ENCODE measurements at regions not wholly inside any gene's neighbourhood (a gene's known extent, or its start where the extent isn't known, plus 50 kb on each side); places are given as distances from the start of the nearest gene placed in this dataset.

DNA sequence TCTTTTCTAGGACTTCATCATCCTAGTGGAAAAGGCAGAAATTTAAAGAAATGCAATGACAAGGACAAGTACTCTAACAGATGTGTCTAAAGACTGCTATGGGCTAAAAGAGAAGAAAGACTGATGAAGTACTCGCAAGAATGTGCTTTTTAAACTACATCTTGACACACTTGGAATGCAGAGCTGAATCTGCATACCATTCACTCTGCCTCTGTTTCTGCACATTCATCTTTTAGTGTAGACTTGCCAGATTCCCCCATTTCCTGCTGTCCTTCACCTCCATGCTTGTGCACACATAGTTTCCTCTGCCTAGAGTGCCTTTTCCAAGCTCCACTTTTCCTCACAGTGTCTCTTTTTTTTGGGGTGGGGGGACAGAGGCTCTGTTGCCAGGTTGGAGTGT, 239.0 kb upstream of the CCDC179 start:
- no peaks in the 10 kb centered on the region for H3K27me3 Mint-ChIP-seq
- no peaks in the 10 kb centered on the region for H3K9me3 Mint-ChIP-seq
- H3K27ac Mint-ChIP-seq: no peak overlapping the region
- H3K4me3 Mint-ChIP-seq: no peak overlapping the region
- H3K4me1 Mint-ChIP-seq: no peaks in the 10 kb centered on the region
- H3K36me3 Mint-ChIP-seq: no peaks in the 10 kb centered on the region

DNA sequence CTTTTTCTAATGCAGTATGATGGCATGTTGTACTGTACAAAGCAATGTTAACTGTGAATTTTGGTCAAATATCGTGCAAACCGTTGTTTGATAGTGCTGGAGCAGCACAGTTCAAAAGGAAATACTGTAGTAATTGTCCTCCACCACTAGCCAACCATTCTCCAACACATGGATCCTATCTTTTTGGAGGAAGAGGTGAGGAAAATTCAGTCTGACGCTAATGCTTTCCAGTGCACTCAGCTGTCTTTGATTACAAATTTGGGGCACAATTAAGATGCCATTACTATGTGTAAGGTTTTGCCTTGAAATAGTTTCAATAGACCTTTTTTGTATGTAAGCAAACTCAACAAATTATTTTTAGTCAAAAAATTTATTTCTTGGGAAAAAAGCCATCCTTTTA, 240.5 kb upstream of the CCDC179 start:
- Mint-ChIP-seq H3K27me3 (no peaks in the 10 kb centered on the region), H3K36me3 (no peaks in the 10 kb centered on the region), H3K4me3 (no peak overlapping the region), H3K4me1 (no peaks in the 10 kb centered on the region), H3K27ac (no peak overlapping the region), H3K9me3 (no peaks in the 10 kb centered on the region)

DNA sequence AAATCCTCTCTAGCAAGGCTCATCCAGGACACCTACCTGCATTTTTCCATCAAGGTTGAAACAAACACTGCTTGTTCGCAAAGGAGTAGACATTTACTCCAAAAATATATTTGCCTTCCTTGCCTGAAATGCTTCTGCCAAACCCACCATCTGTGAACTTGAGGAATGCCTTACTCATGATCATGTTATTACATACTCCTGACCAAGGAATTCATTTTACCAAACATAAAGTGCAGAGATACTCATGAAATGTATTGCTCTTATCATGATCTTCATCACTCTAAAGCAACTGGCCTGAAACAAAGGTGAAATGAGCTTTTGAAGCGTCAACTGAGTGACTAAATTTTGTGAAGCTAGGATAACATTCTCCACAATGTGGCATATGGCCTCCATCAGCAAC, 243.1 kb upstream of the CCDC179 start:
- H3K4me1 Mint-ChIP-seq: no peaks in the 10 kb centered on the region
- no peak overlapping the region for H3K27ac Mint-ChIP-seq
- no peaks in the 10 kb centered on the region for H3K36me3 Mint-ChIP-seq
- no peaks in the 10 kb centered on the region for H3K9me3 Mint-ChIP-seq
- H3K27me3 Mint-ChIP-seq: no peaks in the 10 kb centered on the region
- no peak overlapping the region for H3K4me3 Mint-ChIP-seq

DNA sequence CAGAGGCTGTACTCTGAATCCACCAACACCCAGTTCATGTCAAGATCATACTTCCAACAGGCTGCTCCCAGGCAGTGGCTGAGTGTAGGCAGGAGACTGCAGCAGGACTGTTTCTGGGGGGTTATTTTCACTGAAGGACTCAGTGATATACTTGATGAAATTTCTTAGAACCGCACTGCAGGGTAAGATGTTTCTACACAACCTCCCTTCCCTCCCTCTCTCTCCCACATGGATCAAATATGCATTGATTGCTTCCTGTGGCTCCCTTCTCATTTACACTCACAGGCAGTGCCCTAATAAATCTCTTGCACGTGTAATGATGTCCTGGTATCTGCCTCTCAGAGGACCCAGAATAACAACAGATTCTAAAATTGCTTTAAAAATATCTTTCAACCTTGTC, 251.3 kb upstream of the CCDC179 start:
- Mint-ChIP-seq H3K36me3 (no peaks in the 10 kb centered on the region), H3K9me3 (peaks cover 1% of the 10 kb centered on the region), H3K27ac (no peak overlapping the region)

DNA sequence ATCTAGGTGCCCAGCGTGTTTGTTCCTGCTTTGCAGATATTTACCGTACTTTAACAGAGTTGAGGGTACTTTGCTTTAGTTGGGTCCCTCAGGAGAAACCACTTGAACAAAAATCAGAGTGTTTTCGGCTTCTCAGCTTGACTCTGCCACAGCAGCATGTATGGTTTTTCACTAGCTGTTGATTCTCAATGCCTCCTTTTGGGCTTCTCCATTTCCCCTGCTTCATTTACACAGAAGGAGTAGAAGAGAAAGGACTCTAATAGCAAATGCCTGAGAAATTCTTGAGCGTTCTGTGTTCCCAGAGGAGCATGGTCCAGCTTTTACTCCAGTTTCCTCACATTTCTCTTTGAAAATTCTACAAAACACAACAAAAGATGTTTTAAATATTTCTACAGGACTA, 252.1 kb upstream of the CCDC179 start:
- Mint-ChIP-seq H3K9me3 (peaks cover 5% of the 10 kb centered on the region), H3K4me3 (no peak overlapping the region), H3K27ac (no peak overlapping the region), H3K36me3 (no peaks in the 10 kb centered on the region), H3K4me1 (no peaks in the 10 kb centered on the region), H3K27me3 (no peaks in the 10 kb centered on the region)

More for the DNA sequence above, 251.3 kb upstream of the CCDC179 start:
- H3K4me1 Mint-ChIP-seq: no peaks in the 10 kb centered on the region
- no peaks in the 10 kb centered on the region for H3K27me3 Mint-ChIP-seq
- H3K4me3 Mint-ChIP-seq: no peak overlapping the region

DNA sequence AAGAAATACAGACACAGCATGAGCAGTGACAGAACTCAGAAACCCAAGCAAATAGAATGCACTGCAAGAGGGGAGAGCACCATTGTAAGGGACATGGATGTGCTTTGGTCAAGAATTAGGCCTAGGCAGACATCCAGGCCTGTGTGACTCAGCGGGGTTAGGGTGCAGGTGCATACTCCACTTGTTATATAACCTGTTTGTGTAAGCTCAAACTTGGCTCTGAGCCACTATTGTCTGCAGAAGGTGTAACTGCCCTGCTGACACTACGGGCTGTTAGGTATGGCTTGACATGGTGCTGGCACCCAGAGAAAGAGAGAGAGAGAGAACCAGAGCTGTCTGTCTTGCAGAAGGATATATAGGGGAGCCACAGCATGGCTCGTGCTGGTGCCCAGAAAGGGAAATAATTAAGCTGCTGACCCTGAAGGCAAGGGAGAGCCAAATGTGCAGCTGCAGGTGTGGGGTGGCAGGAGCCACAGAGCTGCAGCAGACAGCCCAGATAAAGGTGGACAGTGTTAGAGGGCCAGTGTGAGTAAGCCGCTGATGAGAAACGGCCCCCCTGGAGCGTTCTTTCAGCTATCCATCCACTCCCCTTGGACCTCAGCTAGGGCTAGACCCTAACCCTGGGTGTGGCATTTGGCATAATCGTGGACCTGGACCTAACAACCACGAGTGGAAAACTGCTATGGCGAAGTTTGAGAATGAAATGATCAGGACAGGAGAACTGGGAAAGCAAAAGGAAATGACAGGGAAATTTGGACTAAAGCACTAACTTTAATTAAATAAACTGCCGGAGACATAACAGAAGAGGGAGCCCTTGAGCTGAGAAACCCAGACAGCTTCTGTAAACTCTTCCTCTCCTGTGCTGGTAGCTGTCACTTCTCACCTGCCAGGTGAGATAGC, 253.0 kb upstream of the CCDC179 start:
- no peaks in the 10 kb centered on the region for H3K4me1 Mint-ChIP-seq
- no peak overlapping the region for H3K27ac Mint-ChIP-seq
- H3K36me3 Mint-ChIP-seq: peaks cover 1% of the 10 kb centered on the region
- no peak overlapping the region for H3K4me3 Mint-ChIP-seq
- no peaks in the 10 kb centered on the region for H3K27me3 Mint-ChIP-seq
- H3K9me3 Mint-ChIP-seq: peaks cover 5% of the 10 kb centered on the region

DNA sequence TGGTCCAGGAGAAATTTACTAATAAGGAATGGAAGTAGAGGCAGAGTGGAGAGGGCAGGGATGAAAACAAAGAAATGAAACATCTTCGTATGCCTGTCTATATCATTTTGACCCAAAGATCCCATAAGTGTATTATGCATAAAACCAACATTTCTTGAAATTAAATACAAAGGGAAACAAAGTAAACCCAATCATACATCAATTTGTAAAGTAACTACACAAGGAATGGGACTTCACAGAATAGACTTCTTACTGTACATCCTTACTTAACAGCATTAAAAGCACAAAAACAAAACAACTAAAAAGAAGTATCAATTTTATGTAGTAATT, 253.6 kb upstream of the CCDC179 start:
- no peak overlapping the region for H3K4me3 Mint-ChIP-seq
- H3K4me1 Mint-ChIP-seq: no peaks in the 10 kb centered on the region
- H3K27ac Mint-ChIP-seq: no peak overlapping the region
- H3K36me3 Mint-ChIP-seq: peaks cover 1% of the 10 kb centered on the region
- peaks cover 5% of the 10 kb centered on the region for H3K9me3 Mint-ChIP-seq
- H3K27me3 Mint-ChIP-seq: no peaks in the 10 kb centered on the region

DNA sequence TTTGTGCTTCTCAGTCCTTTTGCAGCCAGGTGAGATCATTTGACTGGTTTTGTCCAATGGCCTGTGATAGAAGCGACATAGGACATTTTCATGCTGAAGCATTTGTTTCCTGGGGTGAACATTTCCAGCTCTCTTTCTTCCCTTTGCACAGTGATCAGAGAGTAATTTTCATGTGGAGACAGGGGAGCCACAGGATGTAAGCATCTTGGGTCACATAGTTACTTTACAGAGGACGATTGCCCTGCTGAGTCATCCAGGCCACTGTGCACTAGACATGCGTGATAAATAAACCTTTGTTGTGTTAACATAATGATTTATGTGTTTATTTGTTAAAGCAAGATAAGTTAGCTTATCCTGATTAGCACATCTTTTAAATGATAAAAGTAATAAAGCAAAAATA, 263.5 kb upstream of the CCDC179 start:
- no peaks in the 10 kb centered on the region for H3K9me3 Mint-ChIP-seq

DNA sequence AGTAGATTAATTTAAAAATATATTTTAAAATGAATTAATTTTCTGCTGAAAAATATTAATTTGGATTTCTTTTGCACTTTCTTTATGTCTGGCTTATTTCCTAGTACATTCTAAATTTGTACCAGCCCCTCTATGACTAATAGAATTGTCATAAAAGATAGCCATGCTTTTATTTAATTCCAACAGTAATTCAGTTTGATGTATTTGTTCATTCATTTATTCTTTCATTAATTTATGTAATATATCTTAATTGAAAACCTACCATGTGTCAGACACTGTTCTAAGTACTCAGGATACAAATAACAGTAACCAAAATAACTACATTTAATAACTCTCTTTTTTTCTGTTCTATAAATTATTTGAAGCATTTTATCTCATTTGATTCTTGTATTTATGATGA, 264.0 kb upstream of the CCDC179 start:
- Mint-ChIP-seq H3K27me3 (no peaks in the 10 kb centered on the region), H3K36me3 (no peaks in the 10 kb centered on the region), H3K27ac (no peak overlapping the region), H3K9me3 (no peaks in the 10 kb centered on the region), H3K4me1 (no peaks in the 10 kb centered on the region), H3K4me3 (no peak overlapping the region)

More for the DNA sequence above, 263.5 kb upstream of the CCDC179 start:
- Mint-ChIP-seq H3K36me3 (no peaks in the 10 kb centered on the region), H3K4me3 (no peak overlapping the region), H3K27me3 (no peaks in the 10 kb centered on the region), H3K4me1 (no peaks in the 10 kb centered on the region), H3K27ac (no peak overlapping the region)

DNA sequence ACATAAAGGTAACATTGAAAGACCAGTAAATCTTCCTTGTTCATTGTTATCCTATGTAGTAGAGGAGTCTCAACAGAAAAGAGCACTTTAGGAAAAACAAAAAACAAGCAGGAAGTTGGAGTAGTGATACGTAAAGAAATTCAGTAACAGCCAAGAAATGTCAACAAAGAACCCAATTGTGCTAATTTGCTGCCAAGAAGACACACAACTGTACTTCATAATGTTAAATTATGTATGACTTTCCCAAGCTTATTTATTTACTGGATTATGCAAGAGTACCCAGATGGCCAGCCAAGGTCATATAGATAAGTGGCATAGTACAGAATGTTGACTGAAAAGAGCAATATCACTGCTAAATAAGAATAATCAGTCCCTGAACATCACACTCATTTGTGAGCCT, 264.7 kb upstream of the CCDC179 start:
- H3K4me1 Mint-ChIP-seq: no peaks in the 10 kb centered on the region
- H3K36me3 Mint-ChIP-seq: no peaks in the 10 kb centered on the region
- H3K27ac Mint-ChIP-seq: no peak overlapping the region
- H3K9me3 Mint-ChIP-seq: no peaks in the 10 kb centered on the region
- no peak overlapping the region for H3K4me3 Mint-ChIP-seq
- H3K27me3 Mint-ChIP-seq: no peaks in the 10 kb centered on the region

DNA sequence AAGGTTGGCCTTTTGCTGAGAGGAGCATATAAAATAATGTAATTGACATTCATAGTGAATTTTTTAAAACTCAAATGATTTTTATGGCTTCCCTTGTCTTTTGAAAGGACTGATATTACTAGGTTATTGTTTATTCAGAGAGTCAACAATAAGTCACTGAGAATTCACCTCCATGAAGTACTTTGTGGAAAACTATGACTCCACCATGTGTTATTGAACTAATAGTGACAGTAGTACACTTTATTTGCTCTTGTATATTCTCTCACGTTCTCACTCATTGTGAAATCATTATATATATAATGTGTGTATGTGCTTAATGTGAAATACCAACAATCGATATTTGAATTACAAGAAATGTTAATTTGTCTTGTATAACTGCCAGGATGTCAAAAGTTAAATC, 267.4 kb upstream of the CCDC179 start:
- H3K36me3 Mint-ChIP-seq: peaks cover 2% of the 10 kb centered on the region
- H3K9me3 Mint-ChIP-seq: peaks cover 21% of the 10 kb centered on the region
- H3K4me3 Mint-ChIP-seq: no peak overlapping the region
- H3K27ac Mint-ChIP-seq: no peak overlapping the region
- H3K27me3 Mint-ChIP-seq: peaks cover 2% of the 10 kb centered on the region
- H3K4me1 Mint-ChIP-seq: no peaks in the 10 kb centered on the region

DNA sequence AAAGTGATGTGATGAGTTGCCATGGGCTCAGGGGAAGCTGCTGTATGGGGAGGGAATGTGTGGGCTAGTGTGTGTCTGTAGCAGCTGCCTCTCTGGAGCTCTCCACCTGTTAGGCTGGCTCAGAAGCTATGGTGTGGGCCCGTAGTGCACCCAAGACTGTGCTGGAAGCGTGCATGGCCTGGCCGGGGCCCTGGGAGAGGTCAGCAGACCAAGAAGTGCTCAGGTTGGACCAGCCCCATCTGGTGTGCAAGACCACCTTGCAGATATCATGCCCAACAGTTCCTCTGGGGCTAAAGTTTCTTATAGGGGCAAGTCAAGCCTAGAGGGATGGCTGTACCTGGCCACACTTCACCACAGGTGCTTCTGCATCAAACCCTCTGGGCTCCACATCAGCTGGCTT, 274.4 kb upstream of the CCDC179 start:
- Mint-ChIP-seq H3K4me1 (no peaks in the 10 kb centered on the region), H3K27ac (no peak overlapping the region), H3K36me3 (peaks cover 7% of the 10 kb centered on the region), H3K9me3 (peaks cover 32% of the 10 kb centered on the region), H3K27me3 (peaks cover 2% of the 10 kb centered on the region), H3K4me3 (no peak overlapping the region)

DNA sequence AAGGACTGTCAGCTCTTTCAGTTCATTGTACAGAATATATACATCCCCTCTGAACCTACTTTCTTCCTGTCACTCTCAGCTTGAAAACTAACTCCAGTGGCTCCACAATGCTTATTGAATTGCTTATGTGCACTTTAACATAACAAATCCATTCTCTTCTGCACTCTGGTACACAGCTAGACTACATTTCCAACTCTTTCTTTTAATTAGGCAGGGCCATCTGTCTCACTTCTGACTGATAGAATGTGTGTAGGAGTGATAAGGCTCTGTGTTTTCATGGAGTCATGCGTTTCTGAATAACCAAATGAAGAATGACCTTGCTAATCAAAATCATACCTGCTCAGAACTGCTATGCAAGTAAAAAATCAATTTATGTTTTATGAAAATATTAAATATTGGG, 278.5 kb upstream of the CCDC179 start:
- Mint-ChIP-seq H3K27ac (no peak overlapping the region), H3K27me3 (no peaks in the 10 kb centered on the region), H3K4me3 (no peak overlapping the region), H3K4me1 (no peaks in the 10 kb centered on the region), H3K36me3 (no peaks in the 10 kb centered on the region), H3K9me3 (peaks cover under 1% of the 10 kb centered on the region)

DNA sequence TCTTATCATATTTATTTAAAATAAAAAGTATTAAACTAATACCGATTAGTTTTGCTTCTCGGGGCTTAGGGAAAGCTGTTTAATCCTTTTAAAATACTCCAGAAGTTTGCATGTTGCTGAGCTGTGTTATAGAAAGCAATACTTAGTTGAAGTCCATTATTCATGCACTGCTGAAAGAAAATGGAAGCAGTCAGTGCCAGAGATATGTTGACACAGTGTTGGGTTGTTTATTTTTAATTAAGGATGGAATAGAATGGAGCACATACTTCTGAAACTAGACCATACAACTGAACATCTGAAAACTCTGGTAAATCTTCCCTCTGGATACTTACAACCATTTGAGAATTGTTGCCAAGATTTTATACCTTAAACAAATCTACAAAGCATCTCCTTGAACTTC, 282.7 kb upstream of the CCDC179 start:
- no peaks in the 10 kb centered on the region for H3K9me3 Mint-ChIP-seq
- H3K36me3 Mint-ChIP-seq: no peaks in the 10 kb centered on the region
- H3K27me3 Mint-ChIP-seq: no peaks in the 10 kb centered on the region
- no peaks in the 10 kb centered on the region for H3K4me1 Mint-ChIP-seq
- H3K27ac Mint-ChIP-seq: no peak overlapping the region
- no peak overlapping the region for H3K4me3 Mint-ChIP-seq

DNA sequence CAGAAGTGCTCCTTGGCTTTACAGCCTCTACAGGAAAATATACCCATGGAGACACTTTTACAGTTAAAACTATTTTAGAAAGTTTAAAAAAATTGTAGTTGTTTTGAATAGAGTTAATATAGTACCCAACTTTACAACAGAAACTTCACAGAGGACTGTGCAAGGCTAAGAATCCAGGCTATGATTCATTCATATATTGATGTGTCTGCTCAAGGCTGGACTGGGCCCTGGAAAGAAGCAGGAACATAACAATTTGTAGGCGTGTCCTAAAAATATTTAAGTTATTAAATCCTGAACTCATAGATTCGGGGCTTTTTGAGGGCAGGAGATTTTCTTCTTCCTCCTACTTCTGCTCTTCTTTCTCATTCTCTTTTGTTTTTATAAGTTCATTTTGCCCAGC, 291.5 kb upstream of the CCDC179 start:
- Mint-ChIP-seq H3K4me3 (no peak overlapping the region), H3K27me3 (no peaks in the 10 kb centered on the region), H3K9me3 (no peaks in the 10 kb centered on the region), H3K27ac (no peak overlapping the region), H3K4me1 (no peaks in the 10 kb centered on the region), H3K36me3 (no peaks in the 10 kb centered on the region)

DNA sequence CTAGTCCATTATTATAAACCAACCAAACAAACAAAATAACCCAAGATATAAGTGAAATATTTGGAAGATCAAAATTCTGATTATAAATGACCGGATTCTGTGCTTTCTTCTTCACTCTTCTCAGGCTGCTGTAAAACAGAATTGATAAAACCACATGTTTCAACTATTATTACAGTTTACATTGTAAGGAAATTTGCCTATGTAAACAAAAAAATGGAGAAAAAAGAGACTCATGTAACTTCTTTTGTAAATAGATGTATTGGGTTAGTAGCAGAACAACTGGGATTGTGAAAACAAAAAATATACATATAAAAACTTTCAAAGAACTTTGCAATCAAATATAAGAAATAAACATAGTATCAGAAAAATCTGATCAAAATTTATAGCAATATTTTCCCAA, 295.2 kb upstream of the CCDC179 start:
- H3K4me1 Mint-ChIP-seq: no peaks in the 10 kb centered on the region
- H3K27ac Mint-ChIP-seq: no peak overlapping the region
- H3K4me3 Mint-ChIP-seq: no peak overlapping the region
- no peaks in the 10 kb centered on the region for H3K36me3 Mint-ChIP-seq
- H3K9me3 Mint-ChIP-seq: no peaks in the 10 kb centered on the region
- no peaks in the 10 kb centered on the region for H3K27me3 Mint-ChIP-seq

DNA sequence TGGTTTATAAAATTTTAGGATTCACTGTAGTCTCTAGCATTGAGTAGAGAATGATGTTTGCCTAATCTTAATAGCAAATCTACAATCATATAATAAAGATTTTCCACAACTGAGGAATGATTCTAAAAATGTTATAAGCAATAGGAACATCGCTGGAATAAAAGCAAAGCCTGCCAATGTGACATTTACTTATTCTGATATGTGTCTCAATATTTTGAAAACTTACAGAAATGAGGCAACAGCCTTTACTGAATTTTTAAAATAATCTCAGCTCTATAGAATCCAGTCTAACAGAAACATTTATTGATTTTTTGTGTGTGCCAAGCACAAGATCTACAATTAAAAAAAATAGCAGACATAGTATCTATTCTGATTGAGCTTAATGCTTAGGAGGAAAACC, 303.7 kb upstream of the CCDC179 start:
- H3K4me1 Mint-ChIP-seq: no peaks in the 10 kb centered on the region
- H3K4me3 Mint-ChIP-seq: no peak overlapping the region
- no peak overlapping the region for H3K27ac Mint-ChIP-seq
- no peaks in the 10 kb centered on the region for H3K9me3 Mint-ChIP-seq
- no peaks in the 10 kb centered on the region for H3K27me3 Mint-ChIP-seq
- no peaks in the 10 kb centered on the region for H3K36me3 Mint-ChIP-seq

Data from activated naive CD4-positive, alpha-beta T cell treated with anti-CD3 and anti-CD28 coated beads, Interleukin-2, amount 50 U/mL, for 24 hours (primary cell).